Ureter (tissue), 1 donor: ENCODE measurements at regions not wholly inside any gene's neighbourhood (a gene's known extent, or its start where the extent isn't known, plus 50 kb on each side); places are given as distances from the start of the nearest gene placed in this dataset.
A peak's percentile ranks its signal among the peaks of the same experiment; 100 is the strongest.

Experiments
- DNase-seq: peaks from one replicate; pipeline ENCODE4 v3.0.0-alpha.2; 2020; ENCODE audit warnings: low spot score
- donor health status: DM: yes; HTN: yes; CAD: no.

GRCh38 chr1:22221233-22221780 lies 78.4 kb upstream of the WNT4 start:
- DNase-seq = no peak

DNA sequence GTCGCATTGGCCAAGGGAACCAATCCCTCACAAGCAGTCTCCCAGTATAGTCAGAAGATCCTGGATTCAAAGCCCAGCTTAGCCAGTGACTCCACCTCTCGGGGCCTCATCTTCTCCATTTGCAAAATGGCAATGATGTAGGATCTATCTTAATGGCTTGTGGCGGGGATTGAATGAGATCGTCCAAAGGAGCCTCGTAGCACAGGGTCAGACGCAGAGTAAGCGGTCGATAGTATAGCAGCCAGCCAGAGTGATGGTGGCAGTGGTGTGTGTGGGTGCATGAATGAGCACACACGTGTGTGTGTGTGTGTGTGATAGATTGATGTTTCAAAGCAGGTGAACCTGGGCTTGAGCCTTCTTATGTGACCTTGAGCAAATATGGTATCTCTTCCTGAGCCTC lies 79.8 kb upstream of the WNT4 start:
- DNase-seq = no peak

GRCh38 chr1:22223176-22223575 lies 80.3 kb upstream of the WNT4 start:
- DNase-seq = no peak

DNA sequence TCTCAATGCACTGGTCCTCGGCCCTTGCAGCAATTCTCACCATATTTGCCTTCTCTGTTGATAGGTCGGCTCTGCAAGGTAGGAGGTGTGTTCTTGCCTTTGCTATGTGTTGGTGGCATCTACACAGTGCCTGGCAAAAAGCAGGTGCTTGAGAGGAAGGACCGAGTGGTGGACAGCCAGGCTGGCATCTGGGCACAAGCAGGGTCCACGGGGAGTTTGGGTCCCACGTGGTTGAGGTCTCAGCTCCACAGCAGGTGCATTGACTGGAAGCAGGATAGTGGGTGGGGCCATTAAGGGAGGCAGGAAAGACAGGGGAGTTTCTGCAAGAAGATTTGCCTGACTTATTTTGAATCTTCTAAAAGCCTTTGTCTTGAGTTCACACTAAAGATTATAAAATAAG lies 81.2 kb upstream of the WNT4 start:
- no peak for DNase-seq

DNA sequence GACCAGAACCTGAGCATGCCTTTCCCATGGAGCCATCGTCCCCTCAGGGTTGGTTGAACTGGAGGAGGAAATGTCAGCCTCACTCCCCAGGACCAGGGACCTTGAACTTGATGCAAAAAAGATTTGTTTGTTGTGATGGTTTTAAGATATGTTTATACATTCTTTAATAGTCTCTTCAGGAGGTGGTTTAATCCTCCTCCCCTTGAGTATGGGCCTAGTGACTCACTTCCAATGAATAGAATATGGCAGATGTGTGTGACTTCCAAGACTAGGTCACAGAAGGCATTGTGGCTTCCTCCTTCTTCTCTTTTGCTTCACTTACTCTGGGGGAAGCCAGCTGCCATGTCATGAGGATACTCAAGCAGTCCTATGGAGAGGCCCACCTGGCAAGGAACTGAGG lies 81.7 kb upstream of the WNT4 start:
- no peak for DNase-seq

DNA sequence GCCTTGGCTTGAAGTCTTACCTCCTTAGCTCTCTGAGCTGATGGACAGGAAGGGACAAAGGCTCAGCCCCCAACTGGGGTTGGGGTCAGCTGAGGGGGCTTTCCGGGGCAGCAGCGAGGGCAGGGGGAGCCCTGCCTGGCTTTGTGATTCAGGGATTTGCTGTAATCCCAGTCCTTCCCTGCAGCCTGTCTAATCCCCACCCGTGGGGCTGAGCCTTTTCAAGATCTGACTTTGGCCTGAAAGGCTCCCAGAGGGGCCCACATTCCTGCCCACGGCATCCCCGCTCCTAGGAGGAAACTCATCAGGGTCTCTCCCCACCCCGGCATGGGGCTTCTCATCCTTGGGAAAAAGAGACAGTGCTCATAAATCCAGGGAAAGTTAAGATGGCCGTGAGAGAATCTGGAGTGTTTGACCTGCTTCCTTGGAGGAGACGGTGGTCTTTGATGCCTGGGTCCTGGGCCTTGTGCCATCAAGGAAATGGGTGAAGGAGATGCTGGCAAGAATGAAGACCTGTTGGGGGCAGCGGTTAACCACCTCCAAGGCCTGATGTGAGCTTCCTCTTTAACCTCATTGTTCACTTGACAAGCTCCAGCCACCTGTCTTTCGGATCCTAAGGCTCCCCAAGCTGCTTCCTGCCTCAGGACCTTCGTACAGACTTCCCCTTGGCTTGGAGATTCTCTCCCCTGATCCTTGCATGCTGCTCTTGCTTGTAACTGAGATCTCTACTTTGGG lies 83.1 kb upstream of the WNT4 start:
- no peak for DNase-seq

- no peak for DNase-seq
Measured at GRCh38 chr1:22228074-22228473, 85.2 kb upstream of the WNT4 start.

DNA sequence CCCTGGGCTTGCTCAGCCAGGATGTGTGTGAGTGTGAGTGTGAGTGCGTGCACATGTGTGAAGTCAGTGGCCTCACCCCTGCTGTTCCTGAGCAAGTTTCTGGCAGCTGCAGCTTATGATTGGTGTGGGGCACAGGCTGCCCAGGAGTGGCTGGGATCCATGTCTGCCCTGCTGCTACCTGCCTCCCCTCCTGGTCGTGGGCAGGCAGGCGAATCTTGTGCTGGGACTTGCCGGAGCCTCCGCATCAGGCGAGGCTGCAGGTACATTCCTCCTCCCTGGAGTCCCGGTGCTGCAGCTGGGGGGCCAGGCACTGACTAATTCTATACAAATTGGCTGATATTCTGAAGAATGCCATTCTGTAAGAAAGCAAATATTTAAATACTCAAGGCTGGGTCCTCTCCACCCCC lies 85.6 kb upstream of the WNT4 start:
- DNase-seq = no peak

DNA sequence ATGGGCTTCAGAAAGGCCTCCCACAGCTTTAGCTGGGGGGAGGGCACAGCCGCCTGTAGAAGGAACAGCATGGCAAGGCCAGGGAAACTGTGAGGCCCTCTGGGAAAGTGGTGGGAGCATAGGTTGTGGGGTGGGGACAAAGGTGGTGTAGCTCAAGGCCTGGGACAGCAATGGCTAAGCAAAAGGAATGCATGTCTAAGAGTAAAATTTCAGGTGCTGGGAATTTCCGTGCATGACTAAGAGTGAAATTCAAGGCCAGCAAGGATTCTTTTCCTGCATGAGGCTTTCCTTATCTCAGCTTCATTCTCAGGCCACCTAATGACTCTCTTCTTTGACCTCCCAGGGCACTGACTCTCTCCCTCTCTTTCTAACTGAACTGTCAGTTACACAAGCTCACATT lies 86.5 kb upstream of the WNT4 start:
- no peak for DNase-seq

GRCh38 chr1:22231068-22231593 lies 88.2 kb upstream of the WNT4 start:
- DNase-seq = no peak

GRCh38 chr1:22231995-22232690 lies 89.2 kb upstream of the WNT4 start:
- no peak for DNase-seq

- no peak for DNase-seq
Measured at GRCh38 chr1:22233222-22233621, 90.3 kb upstream of the WNT4 start.

DNA sequence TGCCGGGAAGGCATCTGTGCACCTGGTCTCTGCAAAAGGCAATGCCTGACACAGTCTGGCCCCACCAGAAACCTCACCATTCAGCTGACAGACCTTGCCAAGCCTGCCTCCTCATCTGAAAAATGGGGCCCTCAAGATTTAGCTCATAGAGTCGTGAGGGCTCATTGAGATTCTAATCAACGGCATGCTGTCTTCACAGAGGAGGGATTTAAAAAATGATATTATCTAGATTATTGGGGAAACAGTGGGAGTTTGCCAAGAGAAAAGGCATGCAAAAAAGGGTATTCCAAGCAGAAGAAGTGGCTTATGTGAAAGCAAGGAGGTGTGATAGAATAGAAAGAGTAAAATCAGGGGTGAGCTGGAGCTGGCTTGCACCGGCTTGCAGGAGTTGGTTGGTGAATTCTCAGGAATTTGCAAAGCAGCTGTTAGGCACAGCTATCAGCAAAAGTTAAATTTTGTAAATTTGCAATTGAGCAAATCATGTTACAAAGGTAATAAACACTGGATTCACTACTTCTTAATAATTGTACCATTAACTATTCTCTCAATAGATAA lies 91.7 kb upstream of the WNT4 start:
- DNase-seq = no peak

- no peak for DNase-seq
Measured at GRCh38 chr1:22236166-22236565, 93.3 kb upstream of the WNT4 start.

DNA sequence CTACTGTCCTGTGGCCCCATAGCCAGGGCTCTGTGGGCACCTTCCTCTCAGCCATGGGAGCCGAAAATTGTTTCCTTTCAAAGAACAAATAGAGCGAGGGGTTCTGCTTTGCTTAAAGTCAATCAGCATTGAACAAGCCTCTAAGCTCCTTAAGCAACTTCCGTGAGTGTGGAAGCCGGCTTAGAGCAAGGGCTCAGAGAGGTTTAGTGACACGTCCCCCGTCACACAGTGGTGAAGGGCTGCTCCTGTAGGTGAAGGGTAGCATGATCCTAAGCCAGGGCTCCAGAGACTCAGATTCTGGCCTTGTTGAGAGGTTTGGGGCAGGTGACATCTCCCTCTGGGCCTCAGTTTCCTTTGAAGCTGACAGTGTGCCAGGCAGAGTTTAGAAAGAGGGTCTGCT lies 94.0 kb upstream of the WNT4 start:
- no peak for DNase-seq

GRCh38 chr1:22237433-22238093 lies 94.7 kb upstream of the WNT4 start:
- DNase-seq = no peak

DNA sequence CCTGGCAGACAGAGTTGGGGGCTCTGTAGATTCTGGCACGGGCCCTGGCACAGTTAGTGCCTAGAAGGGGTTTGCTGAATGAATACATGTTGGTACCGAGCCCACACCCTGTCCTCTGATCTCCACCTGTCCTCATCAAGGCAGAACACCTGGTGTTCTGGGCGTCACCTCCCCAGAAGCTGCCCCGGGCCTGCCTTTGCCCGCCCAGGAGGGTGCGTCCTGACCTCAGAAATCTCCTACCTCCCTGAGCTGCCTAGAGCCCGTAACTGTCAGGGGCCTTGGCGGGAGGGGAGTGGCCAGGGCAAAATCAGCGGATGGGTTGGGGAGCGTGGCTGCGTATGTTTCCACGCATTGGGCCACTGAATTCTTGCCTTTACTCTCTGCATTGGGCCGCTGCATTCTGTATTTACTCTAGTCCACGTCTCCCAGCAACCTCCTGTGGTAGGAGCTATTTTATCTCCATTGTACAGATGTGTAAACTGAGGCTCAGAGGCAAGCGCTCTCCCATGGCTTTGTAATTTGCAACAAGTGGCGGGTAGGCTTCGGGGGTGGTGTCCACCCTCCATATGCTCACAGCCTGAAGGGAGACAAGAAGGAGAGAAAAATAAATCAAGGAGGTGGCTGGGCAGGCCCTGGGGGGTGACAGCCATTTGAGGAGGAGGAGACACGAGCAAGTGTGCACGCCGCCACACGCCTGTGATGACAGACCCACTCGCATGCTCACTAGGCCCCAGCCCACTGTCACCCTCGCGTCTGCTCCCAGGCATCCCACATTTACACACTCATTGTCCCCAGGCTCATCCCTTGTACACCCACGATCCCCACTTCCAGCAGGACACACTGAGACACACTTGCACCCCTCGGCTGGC lies 95.7 kb upstream of the WNT4 start:
- no peak for DNase-seq

GRCh38 chr1:22239378-22239777 lies 96.5 kb upstream of the WNT4 start:
- DNase-seq = peak; percentile 68

DNA sequence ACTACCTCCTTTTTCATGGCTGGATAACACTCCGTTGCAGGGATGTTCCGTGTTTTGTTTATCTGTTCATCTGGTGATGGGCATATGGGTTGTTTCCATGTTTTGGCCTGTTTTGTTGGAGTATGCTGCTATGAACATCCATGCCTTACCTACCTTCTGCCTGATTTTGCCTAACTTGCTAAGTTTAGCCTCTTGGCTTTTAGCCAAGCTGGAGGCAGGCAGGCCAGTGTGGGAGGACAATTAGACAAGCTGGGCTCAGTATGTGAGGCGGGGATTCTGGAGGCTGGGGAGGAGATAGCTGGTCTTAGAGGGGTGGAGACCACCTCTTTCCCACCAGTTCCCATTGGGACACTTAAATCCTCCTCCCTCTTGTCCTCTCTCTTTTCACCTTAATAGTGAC lies 98.4 kb upstream of the WNT4 start:
- no peak for DNase-seq

GRCh38 chr1:22241811-22242210 lies 98.9 kb upstream of the WNT4 start:
- DNase-seq = no peak

DNA sequence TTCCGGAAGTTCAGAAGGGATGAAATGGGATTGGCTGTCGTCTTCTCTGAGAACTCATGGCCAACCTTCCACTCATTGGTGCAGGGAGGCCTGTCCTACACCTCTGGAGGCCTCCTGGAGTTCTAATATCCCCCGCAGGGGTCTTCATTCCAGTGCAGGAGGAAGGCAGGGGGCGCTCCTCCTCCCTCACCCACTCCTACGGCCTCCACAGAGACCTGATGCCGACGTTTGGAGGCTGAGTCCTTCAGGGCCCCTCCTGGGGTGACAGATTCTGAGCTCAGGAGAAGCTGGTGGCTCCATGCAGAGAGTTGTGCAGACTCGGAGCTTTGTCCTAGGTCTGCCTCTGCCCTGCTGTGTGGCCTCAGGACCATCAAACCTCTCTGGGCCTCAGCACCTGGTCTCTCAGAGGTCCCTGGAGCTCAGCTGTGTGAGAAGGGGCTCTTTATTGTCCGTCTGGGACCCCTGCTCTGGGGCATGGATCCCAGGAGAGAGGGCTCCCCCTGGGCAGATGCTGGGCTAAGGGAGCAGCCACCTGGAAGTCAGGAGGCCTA lies 102.3 kb upstream of the WNT4 start:
- DNase-seq = no peak
